Fibroblast of pulmonary artery (primary cell): ENCODE measurements at regions not wholly inside any gene's neighbourhood (a gene's known extent, or its start where the extent isn't known, plus 50 kb on each side); places are given as distances from the start of the nearest gene placed in this dataset.

Experiments used
- DNase-seq: peaks from one replicate; pipeline ENCODE4 v3.0.0-alpha.2; 2010; ENCODE audit warnings: low read depth
- H3K4me3 ChIP-seq: replicated peaks from 2 replicates; pipeline ENCODE4 v1.5.1; 2011; ENCODE audit warnings: low read depth, mild to moderate bottlenecking, control low read depth, low read length, moderate library complexity
- TF ChIP-seq, protein P1 (sequence below): IDR thresholded peaks from 2 replicates; pipeline ENCODE4 v1.5.1; 2011; ENCODE audit warnings: mild to moderate bottlenecking, control low read depth, low read length, inconsistent platforms; ENCODE audit errors: missing control alignments

DNA sequence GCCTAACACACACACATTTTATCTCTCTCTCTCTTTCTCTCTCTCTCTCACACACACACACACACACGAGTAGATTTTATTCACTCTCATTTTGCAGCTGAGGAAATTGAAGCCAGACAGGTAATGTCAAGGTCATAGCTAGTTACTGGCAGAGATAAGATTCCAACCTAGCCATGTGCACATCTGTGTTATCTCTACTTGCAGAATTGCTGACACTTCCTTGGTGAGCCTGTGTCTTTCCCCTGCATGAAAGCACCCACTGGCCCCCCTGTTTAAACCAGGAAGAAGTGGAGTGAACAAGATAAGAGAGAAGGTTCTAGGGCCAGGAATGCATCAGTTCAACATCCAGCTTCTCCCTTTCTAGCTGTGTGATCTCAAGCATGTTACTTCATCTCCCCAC is 423.7 kb downstream of the TXNL1 start:
- TF ChIP-seq, protein P1, sequence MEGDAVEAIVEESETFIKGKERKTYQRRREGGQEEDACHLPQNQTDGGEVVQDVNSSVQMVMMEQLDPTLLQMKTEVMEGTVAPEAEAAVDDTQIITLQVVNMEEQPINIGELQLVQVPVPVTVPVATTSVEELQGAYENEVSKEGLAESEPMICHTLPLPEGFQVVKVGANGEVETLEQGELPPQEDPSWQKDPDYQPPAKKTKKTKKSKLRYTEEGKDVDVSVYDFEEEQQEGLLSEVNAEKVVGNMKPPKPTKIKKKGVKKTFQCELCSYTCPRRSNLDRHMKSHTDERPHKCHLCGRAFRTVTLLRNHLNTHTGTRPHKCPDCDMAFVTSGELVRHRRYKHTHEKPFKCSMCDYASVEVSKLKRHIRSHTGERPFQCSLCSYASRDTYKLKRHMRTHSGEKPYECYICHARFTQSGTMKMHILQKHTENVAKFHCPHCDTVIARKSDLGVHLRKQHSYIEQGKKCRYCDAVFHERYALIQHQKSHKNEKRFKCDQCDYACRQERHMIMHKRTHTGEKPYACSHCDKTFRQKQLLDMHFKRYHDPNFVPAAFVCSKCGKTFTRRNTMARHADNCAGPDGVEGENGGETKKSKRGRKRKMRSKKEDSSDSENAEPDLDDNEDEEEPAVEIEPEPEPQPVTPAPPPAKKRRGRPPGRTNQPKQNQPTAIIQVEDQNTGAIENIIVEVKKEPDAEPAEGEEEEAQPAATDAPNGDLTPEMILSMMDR: no peak
- no peak overlapping the region for H3K4me3 ChIP-seq
- DNase-seq: no peak

DNA sequence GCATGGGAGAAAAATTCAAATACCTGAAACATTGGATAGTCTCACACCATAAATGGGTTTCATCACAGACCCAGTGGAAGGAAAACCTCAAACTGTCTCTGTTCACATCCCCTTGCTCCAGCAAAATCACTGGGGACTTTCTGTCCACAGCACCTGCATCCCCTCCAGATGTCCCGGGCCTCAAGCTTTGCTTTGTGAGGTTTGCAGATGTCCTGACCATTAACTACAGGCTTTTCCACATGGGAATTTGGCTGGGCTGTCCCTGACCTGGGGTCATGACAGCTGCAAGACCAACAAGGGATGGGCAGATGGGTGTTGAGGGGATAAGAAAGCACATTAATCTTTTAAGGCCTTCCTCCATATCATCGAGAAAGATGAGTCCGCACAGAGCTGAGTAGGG is 427.9 kb downstream of the TXNL1 start:
- no peak for DNase-seq
- TF ChIP-seq, protein P1: no peak
- no peak overlapping the region for H3K4me3 ChIP-seq

DNA sequence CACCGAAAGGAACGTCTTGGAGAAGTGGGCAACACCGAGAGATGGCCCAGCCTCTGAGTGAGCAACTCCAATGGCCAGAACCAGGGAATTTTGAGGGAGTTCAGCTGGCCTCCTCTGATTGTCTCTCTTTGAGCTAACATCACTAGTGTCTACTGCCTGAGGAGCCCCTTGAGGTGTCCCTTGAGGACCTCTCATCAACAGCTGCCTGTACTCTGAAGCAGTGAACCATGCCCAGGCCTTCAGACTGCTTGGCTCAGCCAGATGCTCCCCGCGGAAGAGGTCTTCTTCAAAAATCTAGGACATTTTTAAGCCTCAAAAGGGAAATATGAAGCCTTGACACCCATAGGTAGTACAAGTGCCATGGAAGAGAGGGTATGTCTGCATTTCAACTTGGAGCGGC is 430.4 kb downstream of the TXNL1 start:
- no peak overlapping the region for H3K4me3 ChIP-seq
- TF ChIP-seq, protein P1: no peak
- DNase-seq: no peak

DNA sequence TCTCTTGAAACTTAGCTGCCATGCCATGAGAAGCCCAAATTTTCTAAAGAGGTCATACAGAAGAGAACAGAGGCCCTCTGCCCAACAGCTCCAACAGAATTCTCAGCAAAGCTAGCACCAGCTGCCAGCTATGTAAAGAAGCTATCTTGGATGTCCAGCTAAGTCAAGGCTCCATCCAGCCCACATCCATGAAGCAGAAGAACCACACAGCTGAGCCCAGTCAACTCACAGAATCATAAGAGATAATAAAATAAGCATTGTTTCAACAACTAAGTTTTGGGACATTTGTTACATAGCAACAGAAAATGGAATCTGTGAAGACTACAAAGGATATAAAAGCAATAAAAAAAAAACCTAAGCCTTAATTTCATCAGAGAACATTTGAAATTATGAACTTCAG is 434.3 kb downstream of the TXNL1 start:
- TF ChIP-seq, protein P1: no peak
- DNase-seq: no peak
- H3K4me3 ChIP-seq: no peak overlapping the region

DNA sequence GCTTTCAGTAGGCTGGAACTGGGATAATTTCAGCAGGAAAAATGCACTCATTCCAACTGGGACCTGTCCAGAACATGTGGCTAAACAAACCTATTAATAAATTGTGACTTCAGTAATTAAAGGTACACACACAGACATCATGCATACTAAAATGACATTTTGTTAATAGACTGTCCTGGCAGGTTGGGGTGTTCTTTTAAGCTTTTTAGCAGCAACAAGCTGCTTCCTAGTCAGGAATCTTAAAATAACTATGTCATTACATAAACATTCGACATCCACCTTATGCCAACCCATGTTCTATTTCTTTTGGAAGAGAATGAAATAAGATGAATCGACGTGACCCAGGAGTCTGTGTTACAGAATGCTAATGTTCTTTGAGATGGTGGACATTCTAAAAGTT is 435.7 kb downstream of the TXNL1 start:
- TF ChIP-seq, protein P1: no peak
- H3K4me3 ChIP-seq: no peak overlapping the region
- no peak for DNase-seq

DNA sequence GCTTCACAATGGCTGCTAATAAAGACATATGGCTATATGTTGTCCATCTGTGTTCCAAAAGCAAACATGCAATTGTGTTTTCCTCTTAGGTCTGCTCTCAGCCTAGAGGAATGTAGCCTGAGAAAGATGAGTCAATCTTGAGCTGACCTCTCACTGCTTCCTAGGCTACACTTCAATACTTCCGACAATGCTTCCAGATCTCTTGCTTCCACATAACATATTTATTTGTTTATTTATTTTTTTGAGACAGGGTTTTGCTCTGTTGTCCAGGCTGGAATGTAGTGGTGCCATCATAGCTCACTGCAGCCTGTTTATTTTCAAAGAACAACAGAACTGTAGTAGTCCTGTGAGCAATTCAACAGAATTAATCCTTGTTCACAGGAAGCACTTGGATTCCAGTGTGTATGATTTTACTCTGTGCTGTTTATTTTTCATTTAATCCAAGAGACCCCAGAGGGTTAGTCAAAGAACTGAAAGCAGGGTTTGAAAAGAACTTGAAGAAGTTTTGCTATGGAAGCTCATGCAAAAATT is 437.9 kb downstream of the TXNL1 start:
- peak; percentile 68 for DNase-seq
- TF ChIP-seq, protein P1: no peak
- no peak overlapping the region for H3K4me3 ChIP-seq

DNA sequence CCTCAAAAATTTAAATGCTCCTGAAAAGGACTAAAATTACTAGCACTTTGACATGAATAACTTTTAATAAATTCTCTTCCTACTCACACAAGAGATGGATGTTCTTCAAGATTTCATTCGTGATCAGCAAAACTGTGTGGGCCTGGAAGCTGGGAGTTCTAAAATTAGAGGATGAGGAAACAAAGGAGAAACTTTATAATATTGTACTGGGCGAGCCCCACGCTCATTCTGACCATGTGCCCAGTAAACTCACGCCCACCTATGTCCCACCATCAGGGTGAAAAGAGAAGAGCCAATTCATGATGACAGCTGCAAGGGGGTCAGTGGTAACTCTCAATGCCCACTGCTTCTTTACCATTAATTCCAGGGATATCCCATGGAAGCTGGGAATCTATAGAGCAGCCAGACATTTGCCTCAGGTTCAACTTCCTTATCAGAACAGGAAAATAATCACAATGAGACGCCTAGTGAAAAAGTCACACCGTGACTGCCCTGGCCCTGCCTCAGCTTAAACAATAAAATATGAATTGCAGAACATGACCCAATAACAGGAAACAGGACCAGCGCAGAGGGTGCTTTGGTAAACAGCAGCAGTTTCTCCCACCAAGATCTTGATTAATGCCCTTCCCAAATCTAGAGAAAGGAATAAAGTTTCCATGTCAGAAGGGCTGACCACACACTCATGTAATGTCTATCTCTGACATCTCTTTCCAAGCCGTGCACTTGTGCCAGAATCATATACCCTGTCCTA is 438.6 kb downstream of the TXNL1 start:
- peak; percentile 46 for DNase-seq
- H3K4me3 ChIP-seq: no peak overlapping the region
- TF ChIP-seq, protein P1: no peak
